ENCODE measurements at regions not wholly inside any gene's neighbourhood (a gene's known extent, or its start where the extent isn't known, plus 50 kb on each side); places are given as distances from the start of the nearest gene placed in this dataset.
A peak's percentile ranks its signal among the peaks of the same experiment; 100 is the strongest.

DNA sequence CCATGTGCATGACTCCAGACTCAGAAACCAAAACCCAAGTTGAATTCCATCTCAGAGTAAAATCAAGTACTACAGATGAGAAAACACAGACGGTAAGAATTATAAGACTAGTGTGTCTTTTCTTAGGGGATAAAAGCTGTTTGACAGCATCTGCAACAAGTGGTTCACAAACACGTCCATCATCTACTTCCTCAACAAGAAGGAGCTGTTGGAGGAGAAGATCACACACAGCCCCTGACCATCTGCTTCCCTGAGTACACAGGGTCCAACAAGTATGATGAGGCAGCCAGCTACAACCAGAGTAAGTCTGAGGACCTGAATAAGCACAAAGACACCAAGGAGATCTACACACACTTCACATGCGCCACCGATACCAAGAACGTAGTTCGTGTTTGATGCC lies 110.7 kb upstream of the ATF7IP start:
- H3K4me3 ChIP-seq (ENCODE audit: low read length) = no peak overlapping the region
- ChIA-PET POLR2A (ENCODE audit: unreplicated experiment) (no interaction called here), CTCF (no interaction called here)
- no peak overlapping the region for H3K4me2 ChIP-seq (ENCODE audit: low read length)
- TF ChIP-seq EZH2 (IDR thresholded peaks at IDR 0.05; ENCODE audit: low read length, unreplicated experiment) = no peak
- H3K9ac ChIP-seq (ENCODE audit: low read length) = no peak overlapping the region
- no peaks in the 10 kb centered on the region for H3K9me2 ChIP-seq (replicated peaks; ENCODE audit: low read length)
- no peak overlapping the region for H2AFZ ChIP-seq (ENCODE audit: low read length)
- peaks cover 37% of the 10 kb centered on the region for H3K4me1 ChIP-seq (ENCODE audit: insufficient read depth, low read length)
- no peaks in the 10 kb centered on the region for H3K9me3 ChIP-seq (ENCODE audit: low read length)
- no peaks in the 10 kb centered on the region for H3K27me3 ChIP-seq (ENCODE audit: low read length)
- no peak for DNase-seq
- no peak for ATAC-seq
- no peaks in the 10 kb centered on the region for H3K79me2 ChIP-seq (ENCODE audit: low read length)
- no TSS peak for BruUV-seq (replicated peaks)
- intact Hi-C loops (cut with micrococcal nuclease) = loop anchor here (5.0 kb wide), 1 partner anchor 128 kb away; no protein-coding TSS in a partner anchor
- no peaks in the 10 kb centered on the region for H3K36me3 ChIP-seq (ENCODE audit: low read depth, low read length)
- H3K27ac ChIP-seq (ENCODE audit: low read length) = no peak overlapping the region
- no peaks in the 10 kb centered on the region for H3F3A ChIP-seq (ENCODE audit: low read length, unreplicated experiment)
- H4K20me1 ChIP-seq (ENCODE audit: low read length) = no peaks in the 10 kb centered on the region

GRCh38 chr12:14256121-14256520 lies 109.4 kb upstream of the ATF7IP start:
- peak overlapping the region; percentile 79 for H2AFZ ChIP-seq (ENCODE audit: low read length)
- POLR2A ChIA-PET (ENCODE audit: unreplicated experiment) = interaction anchor here (1.0 kb wide), 1 partner anchor 109 kb away, joined by 5 read pairs; the partner anchor contains the start of gene ATF7IP
- BruUV-seq (replicated peaks) = no TSS peak

GRCh38 chr12:14256555-14257169 lies 108.8 kb upstream of the ATF7IP start:
- peak overlapping the region; percentile 80 for H3K9ac ChIP-seq (ENCODE audit: low read length)
- H4K20me1 ChIP-seq (ENCODE audit: low read length) = no peaks in the 10 kb centered on the region
- ChIA-PET POLR2A (ENCODE audit: unreplicated experiment) (interaction anchor here (1.0 kb wide), 1 partner anchor 109 kb away, joined by 5 read pairs; the partner anchor contains the start of gene ATF7IP), CTCF (no interaction called here)
- peaks cover 52% of the 10 kb centered on the region for H3K4me1 ChIP-seq (ENCODE audit: insufficient read depth, low read length)
- H3K9me2 ChIP-seq (replicated peaks; ENCODE audit: low read length) = no peaks in the 10 kb centered on the region
- no peaks in the 10 kb centered on the region for H3F3A ChIP-seq (ENCODE audit: low read length, unreplicated experiment)
- peak overlapping the region; percentile 21; the same call in 1 of the 2 replicates for H3K4me3 ChIP-seq (ENCODE audit: low read length)
- ATAC-seq (peak; percentile 36), DNase-seq (peak; percentile 81)
- H3K36me3 ChIP-seq (ENCODE audit: low read depth, low read length) = no peaks in the 10 kb centered on the region
- no peaks in the 10 kb centered on the region for H3K79me2 ChIP-seq (ENCODE audit: low read length)
- no peaks in the 10 kb centered on the region for H3K27me3 ChIP-seq (ENCODE audit: low read length)
- no peaks in the 10 kb centered on the region for H3K9me3 ChIP-seq (ENCODE audit: low read length)
- no peak for TF ChIP-seq EZH2phosphoT487 (IDR thresholded peaks at IDR 0.05; ENCODE audit: borderline replicate concordance, low read length)
- TF ChIP-seq CTCF (conservative IDR thresholded peaks at IDR 0.05; ENCODE audit: low read depth, low read length) = peak; percentile 73
- H3K27ac ChIP-seq (ENCODE audit: low read length) = peak overlapping the region; percentile 94
- intact Hi-C loops (cut with micrococcal nuclease) = loop anchor here (1.0 to 5.0 kb wide), 4 partner anchors 18 to 161 kb away; partner anchors contain the start of gene ATF7IP
- H2AFZ ChIP-seq (ENCODE audit: low read length) = peak overlapping the region; percentile 79
- H3K4me2 ChIP-seq (ENCODE audit: low read length) = peak overlapping the region; percentile 76
- no TSS peak for BruUV-seq (replicated peaks)

More at GRCh38 chr12:14256121-14256520, 109.4 kb upstream of the ATF7IP start:
- peak overlapping the region; percentile 94 for H3K27ac ChIP-seq (ENCODE audit: low read length)
- H3K4me3 ChIP-seq (ENCODE audit: low read length) = peak overlapping the region; percentile 21
- H3K79me2 ChIP-seq (ENCODE audit: low read length) = no peaks in the 10 kb centered on the region
- peak overlapping the region; percentile 76 for H3K4me2 ChIP-seq (ENCODE audit: low read length)
- H3F3A ChIP-seq (ENCODE audit: low read length, unreplicated experiment) = no peaks in the 10 kb centered on the region
- no peak for TF ChIP-seq EZH2phosphoT487 (IDR thresholded peaks at IDR 0.05; ENCODE audit: borderline replicate concordance, low read length)
- TF ChIP-seq EZH2 (IDR thresholded peaks at IDR 0.05; ENCODE audit: low read length, unreplicated experiment) = no peak
- no peak for TF ChIP-seq CTCF (conservative IDR thresholded peaks at IDR 0.05; ENCODE audit: low read depth, low read length)
- H3K27me3 ChIP-seq (ENCODE audit: low read length) = no peaks in the 10 kb centered on the region
- no peaks in the 10 kb centered on the region for H3K36me3 ChIP-seq (ENCODE audit: low read depth, low read length)
- no peaks in the 10 kb centered on the region for H3K9me3 ChIP-seq (ENCODE audit: low read length)
- H3K4me1 ChIP-seq (ENCODE audit: insufficient read depth, low read length) = peaks cover 51% of the 10 kb centered on the region
- intact Hi-C loops (cut with micrococcal nuclease) = loop anchor here (1.0 to 5.0 kb wide), 4 partner anchors 17 to 161 kb away; partner anchors contain the start of gene ATF7IP
- peak overlapping the region; percentile 80 for H3K9ac ChIP-seq (ENCODE audit: low read length)
- no peaks in the 10 kb centered on the region for H3K9me2 ChIP-seq (replicated peaks; ENCODE audit: low read length)
- no peaks in the 10 kb centered on the region for H4K20me1 ChIP-seq (ENCODE audit: low read length)
- ATAC-seq = peak; percentile 11
- CTCF ChIA-PET = no interaction called here
- DNase-seq = peak; percentile 45
